GM23248 (cell line): ENCODE measurements at regions not wholly inside any gene's neighbourhood (a gene's known extent, or its start where the extent isn't known, plus 50 kb on each side); places are given as distances from the start of the nearest gene placed in this dataset.

Source experiments
- DNase-seq: peaks from one replicate; pipeline ENCODE4 v3.0.0-alpha.2; 2015
- H2AFZ ChIP-seq: fragments of 200-600 bp; sonication (generic); 2 replicates; pipeline ENCODE4 v1.6.1; 2016; ENCODE audit warnings: antibody characterized with exemption
- H3F3A ChIP-seq: fragments of 200-600 bp; sonication (generic); 2 replicates; pipeline ENCODE4 v1.6.1; 2016; ENCODE audit warnings: mild to moderate bottlenecking, antibody characterized with exemption, mixed run types; ENCODE audit not compliant: insufficient read depth
- H3K27ac ChIP-seq: fragments of 200-600 bp; sonication (generic); 2 replicates; pipeline ENCODE4 v1.5.1; 2016; ENCODE audit warnings: mild to moderate bottlenecking
- H3K27me3 ChIP-seq: fragments of 200-600 bp; sonication (generic); replicated peaks from 2 replicates; pipeline ENCODE4 v1.6.1; 2016; ENCODE audit warnings: mild to moderate bottlenecking; ENCODE audit not compliant: insufficient read depth
- H3K36me3 ChIP-seq: fragments of 200-600 bp; sonication (generic); 2 replicates; pipeline ENCODE4 v1.6.1; 2016; ENCODE audit warnings: low read depth, mild to moderate bottlenecking
- H3K4me1 ChIP-seq: fragments of 200-600 bp; sonication (generic); 2 replicates; pipeline ENCODE4 v1.6.1; 2016; ENCODE audit warnings: mild to moderate bottlenecking; ENCODE audit not compliant: insufficient read depth
- H3K4me2 ChIP-seq: fragments of 200-600 bp; sonication (generic); one replicate; pipeline ENCODE4 v1.6.1; 2016; ENCODE audit warnings: mild to moderate bottlenecking; ENCODE audit not compliant: unreplicated experiment
- H3K4me3 ChIP-seq: fragments of 200-600 bp; sonication (generic); 2 replicates; pipeline ENCODE4 v1.5.1; 2016; ENCODE audit warnings: mild to moderate bottlenecking
- H3K79me2 ChIP-seq: fragments of 200-600 bp; sonication (generic); 2 replicates; pipeline ENCODE4 v1.6.1; 2016; ENCODE audit warnings: mild to moderate bottlenecking; ENCODE audit not compliant: insufficient read depth
- H3K9ac ChIP-seq: fragments of 200-600 bp; sonication (generic); 2 replicates; pipeline ENCODE4 v1.6.1; 2016; ENCODE audit warnings: mild to moderate bottlenecking
- H3K9me2 ChIP-seq: fragments of 200-600 bp; sonication (generic); 2 replicates; pipeline ENCODE4 v1.6.1; 2016; ENCODE audit warnings: mixed run types, mild to moderate bottlenecking, moderate library complexity; ENCODE audit not compliant: insufficient read depth
- H3K9me3 ChIP-seq: fragments of 200-600 bp; sonication (generic); one replicate; pipeline ENCODE4 v1.6.1; 2017; ENCODE audit warnings: low read depth
- H4K20me1 ChIP-seq: fragments of 200-600 bp; sonication (generic); 2 replicates; pipeline ENCODE4 v1.6.0; 2016; ENCODE audit not compliant: insufficient read depth
- EZH2 ChIP-seq: fragments of 200-600 bp; sonication (generic); IDR thresholded peaks from 2 replicates; pipeline ENCODE4 v1.6.1; 2018; ENCODE audit warnings: antibody characterized with exemption, mild to moderate bottlenecking; ENCODE audit not compliant: insufficient read depth, poor library complexity, severe bottlenecking
- EZH2phosphoT487 ChIP-seq: fragments of 200-600 bp; sonication (generic); IDR thresholded peaks from 2 replicates; pipeline ENCODE4 v1.6.1; 2018; ENCODE audit warnings: antibody characterized with exemption, moderate library complexity, mild to moderate bottlenecking, low read depth; ENCODE audit not compliant: insufficient read depth
- WGBS, 2 experiments: methylation state at CpG; one replicate each; pipeline ENCODE4 v1.1.6; 2015 to 2017; ENCODE audit warnings: low lambda C conversion rate in 2 of 2, low coverage in 1 of 2; ENCODE audit errors: missing lambda C conversion rate in 2 of 2; 5-methylcytosine and 5-hydroxymethylcytosine counted together
- in situ Hi-C: fragments of 300-500 bp; cut with MboI; formaldehyde crosslinking; loops from 2 replicates; pipeline ENCODE4 v1.15.0; 2020

GRCh38 chr4:81549984-81550383, 78.3 kb upstream of the RASGEF1B start:
- Histone ChIP-seq H3K27me3 (no peaks in the 10 kb centered on the region), H3K27ac (no peak overlapping the region), H3K4me1 (no peaks in the 10 kb centered on the region), H3K9me2 (no peaks in the 10 kb centered on the region), H3K4me3 (no peak overlapping the region), H3K9me3 (no peaks in the 10 kb centered on the region), H3K36me3 (no peaks in the 10 kb centered on the region), H3K79me2 (no peaks in the 10 kb centered on the region), H2AFZ (no peak overlapping the region), H3K4me2 (no peak overlapping the region), H3F3A (no peaks in the 10 kb centered on the region), H4K20me1 (no peaks in the 10 kb centered on the region), H3K9ac (no peak overlapping the region)
- WGBS, 2 experiments, result 51 to 58% methylated on average over 7 of the region's 7 CpGs
- no peak for DNase-seq
- in situ Hi-C loops, result no loop called here
- no peak for TF ChIP-seq EZH2
- TF ChIP-seq EZH2phosphoT487, result no peak

GRCh38 chr4:81546777-81547176, 75.1 kb upstream of the RASGEF1B start:
- TF ChIP-seq EZH2 (no peak), EZH2phosphoT487 (no peak)
- no peaks in the 10 kb centered on the region for H3K4me1 ChIP-seq
- H4K20me1 ChIP-seq, result no peaks in the 10 kb centered on the region
- no peaks in the 10 kb centered on the region for H3K9me2 ChIP-seq
- 16 to 40% methylated on average over 2 of the region's 2 CpGs for WGBS, 2 experiments
- H3K9ac ChIP-seq, result no peak overlapping the region
- H3K27me3 ChIP-seq, result no peaks in the 10 kb centered on the region
- in situ Hi-C loops, result no loop called here
- no peak overlapping the region for H2AFZ ChIP-seq
- DNase-seq, result no peak
- H3K4me2 ChIP-seq, result no peak overlapping the region
- no peaks in the 10 kb centered on the region for H3K9me3 ChIP-seq
- H3F3A ChIP-seq, result no peaks in the 10 kb centered on the region
- H3K27ac ChIP-seq, result no peak overlapping the region
- H3K36me3 ChIP-seq, result no peaks in the 10 kb centered on the region
- H3K4me3 ChIP-seq, result no peak overlapping the region
- H3K79me2 ChIP-seq, result no peaks in the 10 kb centered on the region

GRCh38 chr4:81541161-81541945, 69.6 kb upstream of the RASGEF1B start:
- TF ChIP-seq EZH2, result no peak
- no peak for TF ChIP-seq EZH2phosphoT487
- H3K27me3 ChIP-seq, result no peaks in the 10 kb centered on the region
- in situ Hi-C loops, result no loop called here
- H3K4me1 ChIP-seq, result no peaks in the 10 kb centered on the region
- no peaks in the 10 kb centered on the region for H3K9me3 ChIP-seq
- WGBS, 2 experiments, result 29 to 35% methylated on average over 4 of the region's 4 CpGs
- H3K9ac ChIP-seq, result no peak overlapping the region
- no peaks in the 10 kb centered on the region for H3F3A ChIP-seq
- no peak overlapping the region for H3K27ac ChIP-seq
- no peak overlapping the region for H2AFZ ChIP-seq
- no peaks in the 10 kb centered on the region for H3K79me2 ChIP-seq
- no peak for DNase-seq
- H4K20me1 ChIP-seq, result no peaks in the 10 kb centered on the region
- H3K4me3 ChIP-seq, result no peak overlapping the region
- H3K36me3 ChIP-seq, result no peaks in the 10 kb centered on the region
- no peaks in the 10 kb centered on the region for H3K9me2 ChIP-seq
- H3K4me2 ChIP-seq, result no peak overlapping the region

GRCh38 chr4:81538716-81539427, 67.2 kb upstream of the RASGEF1B start:
- Histone ChIP-seq H3K79me2 (no peaks in the 10 kb centered on the region), H2AFZ (no peak overlapping the region), H3K36me3 (no peaks in the 10 kb centered on the region), H4K20me1 (no peaks in the 10 kb centered on the region), H3K9me2 (no peaks in the 10 kb centered on the region), H3F3A (no peaks in the 10 kb centered on the region), H3K4me1 (no peaks in the 10 kb centered on the region), H3K27ac (no peak overlapping the region), H3K27me3 (no peaks in the 10 kb centered on the region), H3K4me3 (no peak overlapping the region), H3K4me2 (no peak overlapping the region), H3K9ac (no peak overlapping the region), H3K9me3 (no peaks in the 10 kb centered on the region)
- no peak for TF ChIP-seq EZH2phosphoT487
- TF ChIP-seq EZH2, result no peak
- DNase-seq, result no peak
- in situ Hi-C loops, result no loop called here
- WGBS, 2 experiments, result 27 to 42% methylated on average over 5 to 6 of the region's 6 CpGs
